ENCODE measurements at regions not wholly inside any gene's neighbourhood (a gene's known extent, or its start where the extent isn't known, plus 50 kb on each side); places are given as distances from the start of the nearest gene placed in this dataset.

GRCh38 chr11:81397316-81397715 is 1336.3 kb downstream of the FAM181B start:
- Histone ChIP-seq H3K36me3 (no peaks in the 10 kb centered on the region), H3K4me3 (no peak overlapping the region), H3K27ac (no peak overlapping the region), H3K4me1 (no peaks in the 10 kb centered on the region), H3K27me3 (no peaks in the 10 kb centered on the region), H3K9me3 (no peaks in the 10 kb centered on the region)
- DNase-seq, result no peak
- TF ChIP-seq POLR2AphosphoS5 (IDR thresholded peaks at IDR 0.05) (no peak), POLR2A (IDR thresholded peaks at IDR 0.05) (no peak), EP300 (IDR thresholded peaks at IDR 0.05) (no peak), CTCF (IDR thresholded peaks at IDR 0.05) (no peak)
- intact Hi-C loops (cut with DNase I), result no loop called here
- WGBS, 2 donors, result 15 to 52% methylated on average over 2 of the region's 2 CpGs

- H3K4me1 ChIP-seq, result no peaks in the 10 kb centered on the region
- no peak overlapping the region for H3K27ac ChIP-seq
- no peaks in the 10 kb centered on the region for H3K27me3 ChIP-seq
- no peaks in the 10 kb centered on the region for H3K36me3 ChIP-seq
- no peak for DNase-seq
- WGBS, 2 donors, result 42 to 61% methylated on average over 2 of the region's 2 CpGs
- no peaks in the 10 kb centered on the region for H3K9me3 ChIP-seq
- TF ChIP-seq CTCF (IDR thresholded peaks at IDR 0.05) (no peak), POLR2AphosphoS5 (IDR thresholded peaks at IDR 0.05) (no peak), EP300 (IDR thresholded peaks at IDR 0.05) (no peak), POLR2A (IDR thresholded peaks at IDR 0.05) (no peak)
- intact Hi-C loops (cut with DNase I), result no loop called here
- no peak overlapping the region for H3K4me3 ChIP-seq
These were observed 1339.4 kb downstream of the FAM181B start for GRCh38 chr11:81394311-81394710.

DNA sequence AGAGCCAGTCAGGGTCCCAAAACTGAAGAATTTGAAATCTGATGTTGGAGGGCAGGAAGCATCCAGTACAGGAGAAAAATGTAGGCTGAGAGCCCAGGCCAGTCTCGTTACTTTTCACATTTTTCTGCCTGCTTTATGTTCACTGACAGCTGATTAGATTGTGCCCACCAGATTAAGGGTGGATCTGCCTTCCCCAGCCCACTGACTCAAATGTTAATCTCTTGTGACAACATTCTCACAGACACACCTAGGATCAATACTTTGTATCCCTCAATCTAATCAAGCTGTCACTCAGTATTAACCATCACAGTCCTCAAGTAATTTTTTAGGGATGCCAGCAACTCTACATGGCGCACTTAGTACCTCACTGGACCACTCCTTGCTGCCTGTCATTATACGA is 1345.3 kb downstream of the FAM181B start:
- Histone ChIP-seq H3K9me3 (no peaks in the 10 kb centered on the region), H3K27ac (no peak overlapping the region), H3K36me3 (no peaks in the 10 kb centered on the region), H3K4me1 (no peaks in the 10 kb centered on the region), H3K4me3 (no peak overlapping the region), H3K27me3 (no peaks in the 10 kb centered on the region)
- intact Hi-C loops (cut with DNase I), result no loop called here
- DNase-seq, result no peak
- WGBS, 2 donors, result 66 to 90% methylated on average over 3 of the region's 3 CpGs
- TF ChIP-seq EP300 (IDR thresholded peaks at IDR 0.05), result no peak
- TF ChIP-seq POLR2A (IDR thresholded peaks at IDR 0.05), result no peak
- TF ChIP-seq CTCF (IDR thresholded peaks at IDR 0.05), result no peak
- TF ChIP-seq POLR2AphosphoS5 (IDR thresholded peaks at IDR 0.05), result no peak

DNA sequence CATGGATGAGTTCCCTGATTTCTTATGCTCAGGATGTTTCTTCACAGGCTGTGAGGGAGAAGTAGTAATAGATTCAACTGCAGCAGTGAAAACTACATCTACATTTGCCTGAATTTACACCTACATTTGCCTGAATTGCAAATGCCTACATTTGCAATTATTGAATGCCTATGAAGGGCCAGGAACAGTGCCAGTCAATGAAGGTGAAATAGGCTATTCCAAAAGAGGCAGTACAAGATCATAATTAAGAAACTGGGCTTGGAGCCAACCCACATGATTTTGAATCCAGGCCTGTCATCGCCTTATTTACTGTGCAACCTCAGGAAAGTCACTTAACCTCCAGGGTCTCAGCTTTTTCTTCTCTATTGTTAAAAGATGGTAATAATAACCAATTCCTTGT is 1353.3 kb downstream of the FAM181B start:
- no peaks in the 10 kb centered on the region for H3K27me3 ChIP-seq
- no peaks in the 10 kb centered on the region for H3K4me1 ChIP-seq
- no peak for DNase-seq
- intact Hi-C loops (cut with DNase I), result no loop called here
- H3K4me3 ChIP-seq, result no peak overlapping the region
- WGBS, 2 donors, result 35 to 60% methylated on average over 1 of the region's 1 CpG
- H3K36me3 ChIP-seq, result no peaks in the 10 kb centered on the region
- H3K9me3 ChIP-seq, result no peaks in the 10 kb centered on the region
- no peak overlapping the region for H3K27ac ChIP-seq
- TF ChIP-seq EP300 (IDR thresholded peaks at IDR 0.05) (no peak), CTCF (IDR thresholded peaks at IDR 0.05) (no peak), POLR2AphosphoS5 (IDR thresholded peaks at IDR 0.05) (no peak), POLR2A (IDR thresholded peaks at IDR 0.05) (no peak)

GRCh38 chr11:81377418-81377817 is 1356.2 kb downstream of the FAM181B start:
- no peak for TF ChIP-seq EP300 (IDR thresholded peaks at IDR 0.05)
- H3K27me3 ChIP-seq, result no peaks in the 10 kb centered on the region
- WGBS, 2 donors, result 86 to 88% methylated on average over 2 of the region's 2 CpGs
- no peaks in the 10 kb centered on the region for H3K4me1 ChIP-seq
- intact Hi-C loops (cut with DNase I), result no loop called here
- no peak overlapping the region for H3K27ac ChIP-seq
- H3K4me3 ChIP-seq, result no peak overlapping the region
- H3K36me3 ChIP-seq, result no peaks in the 10 kb centered on the region
- DNase-seq, result no peak
- no peaks in the 10 kb centered on the region for H3K9me3 ChIP-seq

Measured in sigmoid colon (tissue), 6 donors.